Body of pancreas (tissue), 4 donors: ENCODE measurements at regions not wholly inside any gene's neighbourhood (a gene's known extent, or its start where the extent isn't known, plus 50 kb on each side); places are given as distances from the start of the nearest gene placed in this dataset.

ENCODE experiments used
- CTCF ChIP-seq, 7 experiments: fragments of 450-650 bp in 4 of 7; fragments of 200-600 bp in 3 of 7; sonication (generic) in 3 of 7; IDR thresholded peaks; one replicate each; pipeline ENCODE4 v1.5.1; 2016 to 2019; ENCODE audit warnings: antibody characterized with exemption in 7 of 7
- POLR2A ChIP-seq, 3 donors: fragments of 450-650 bp; IDR thresholded peaks; one replicate each; pipeline ENCODE4 v1.6.1; 2016; ENCODE audit warnings: antibody characterized with exemption in 3 of 3, mild to moderate bottlenecking in 2 of 3

DNA sequence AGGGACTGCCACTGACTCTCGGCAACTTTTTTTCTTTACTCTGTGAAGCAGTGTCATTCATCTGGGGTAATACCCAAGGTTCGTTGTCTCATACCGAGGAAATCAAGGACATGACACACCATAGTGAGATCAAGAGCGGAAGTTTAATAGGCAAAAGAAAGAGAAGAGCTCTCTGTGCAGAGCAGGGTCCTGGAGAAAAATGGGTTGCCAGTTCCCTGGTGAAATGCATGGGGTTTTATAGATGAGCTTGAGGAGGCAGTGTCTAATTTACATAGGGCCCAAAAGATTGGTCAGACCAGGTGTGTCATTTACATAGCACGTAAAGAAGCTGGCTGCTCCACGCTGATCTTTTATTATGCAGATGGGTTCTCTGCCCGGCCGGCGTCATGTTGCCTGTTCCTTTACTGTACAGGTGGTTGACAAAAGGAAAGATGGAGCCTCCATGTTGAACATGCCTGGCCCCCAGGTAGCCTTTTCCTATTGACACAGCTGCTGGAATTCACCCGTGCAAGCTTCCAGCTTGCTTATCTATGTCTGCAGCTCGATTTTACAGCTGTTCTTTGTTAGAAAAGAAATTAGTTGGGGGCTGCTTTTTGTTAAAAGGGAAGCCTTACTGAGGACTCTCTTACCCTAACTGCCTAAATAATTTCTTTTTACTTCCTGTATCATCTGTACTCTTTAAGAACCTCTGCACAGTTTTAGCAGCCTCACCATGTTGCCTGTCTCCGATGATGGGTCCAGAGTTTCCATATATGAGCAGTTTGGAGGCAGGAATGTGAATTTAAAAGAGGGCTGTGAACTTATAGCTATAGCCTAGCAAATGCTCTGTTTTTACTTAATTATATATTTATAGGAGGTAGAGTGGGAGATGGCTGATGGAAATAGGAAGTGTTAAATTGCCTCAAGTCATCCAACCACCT is 98.0 kb upstream of the DIAPH3 start:
- TF ChIP-seq CTCF (IDR thresholded peaks at IDR 0.05) (no peak), POLR2A (IDR thresholded peaks at IDR 0.05) (no peak)
